Fibroblast of skin of back (primary cell): ENCODE measurements at regions not wholly inside any gene's neighbourhood (a gene's known extent, or its start where the extent isn't known, plus 50 kb on each side); places are given as distances from the start of the nearest gene placed in this dataset.

Source experiments
- DNase-seq: peaks from one replicate; pipeline ENCODE4 v3.0.0-alpha.2; 2013

- no peak for DNase-seq
Observed at GRCh38 chr7:81527651-81528050, 242.2 kb downstream of the HGF start.

GRCh38 chr7:81526971-81527370, 242.9 kb downstream of the HGF start:
- no peak for DNase-seq

- DNase-seq: no peak
Observed at GRCh38 chr7:81525841-81526240, 244.0 kb downstream of the HGF start.

- DNase-seq: no peak
Observed at GRCh38 chr7:81519886-81520285, 250.0 kb downstream of the HGF start.

GRCh38 chr7:81516898-81517297, 252.9 kb downstream of the HGF start:
- peak; percentile 9 for DNase-seq

GRCh38 chr7:81515009-81515408, 254.8 kb downstream of the HGF start:
- DNase-seq: no peak

- DNase-seq: no peak
Observed at GRCh38 chr7:81514546-81514945, 255.3 kb downstream of the HGF start.

GRCh38 chr7:81510122-81510521, 259.7 kb downstream of the HGF start:
- DNase-seq: no peak

- DNase-seq: peak; percentile 20
Observed at GRCh38 chr7:81507221-81507620, 262.6 kb downstream of the HGF start.

GRCh38 chr7:81506609-81507008, 263.2 kb downstream of the HGF start:
- DNase-seq: no peak

GRCh38 chr7:81503771-81504170, 266.1 kb downstream of the HGF start:
- no peak for DNase-seq

GRCh38 chr7:81503336-81503735, 266.5 kb downstream of the HGF start:
- DNase-seq: no peak

GRCh38 chr7:81501220-81501619, 268.6 kb downstream of the HGF start:
- DNase-seq: peak; percentile 47

GRCh38 chr7:81500631-81501030, 269.2 kb downstream of the HGF start:
- no peak for DNase-seq

- DNase-seq: peak; percentile 78
Observed at GRCh38 chr7:81499262-81500116, 270.4 kb downstream of the HGF start.

- DNase-seq: no peak
Observed at GRCh38 chr7:81498176-81498575, 271.7 kb downstream of the HGF start.

- no peak for DNase-seq
Observed at GRCh38 chr7:81492910-81493309, 276.9 kb downstream of the HGF start.

- DNase-seq: no peak
Observed at GRCh38 chr7:81492240-81492639, 277.6 kb downstream of the HGF start.

- DNase-seq: no peak
Observed at GRCh38 chr7:81491573-81491972, 278.3 kb downstream of the HGF start.

- DNase-seq: no peak
Observed at GRCh38 chr7:81488210-81488609, 281.6 kb downstream of the HGF start.

GRCh38 chr7:81487516-81487915, 282.3 kb downstream of the HGF start:
- DNase-seq: no peak

- peak; percentile 94 for DNase-seq
Observed at GRCh38 chr7:81484261-81484660, 285.6 kb downstream of the HGF start.

GRCh38 chr7:81482600-81483186, 287.2 kb downstream of the HGF start:
- DNase-seq: peak; percentile 21

GRCh38 chr7:81478664-81479063, 291.2 kb downstream of the HGF start:
- DNase-seq: no peak
